Left ventricle myocardium inferior (tissue), 1 donor: ENCODE measurements at regions not wholly inside any gene's neighbourhood (a gene's known extent, or its start where the extent isn't known, plus 50 kb on each side); places are given as distances from the start of the nearest gene placed in this dataset.

ENCODE experiments used
- DNase-seq: peaks from one replicate; pipeline ENCODE4 v3.0.0-alpha.2; 2020
- H3K27ac ChIP-seq: fragments of 200-600 bp; replicated peaks from 2 replicates; pipeline ENCODE4 v1.8.0; 2021
- H3K27me3 ChIP-seq: fragments of 200-600 bp; 2 replicates; pipeline ENCODE4 v1.8.0; 2021; ENCODE audit warnings: low read depth
- H3K36me3 ChIP-seq: fragments of 200-600 bp; 2 replicates; pipeline ENCODE4 v1.8.0; 2021
- H3K4me1 ChIP-seq: fragments of 200-600 bp; 2 replicates; pipeline ENCODE4 v1.8.0; 2021
- H3K4me3 ChIP-seq: fragments of 200-600 bp; 2 replicates; pipeline ENCODE4 v1.8.0; 2021; ENCODE audit warnings: mild to moderate bottlenecking, moderate library complexity
- H3K9me3 ChIP-seq: fragments of 200-600 bp; replicated peaks from 2 replicates; pipeline ENCODE4 v1.8.0; 2021
- intact Hi-C: fragments of 100-400 bp; cut with micrococcal nuclease; formaldehyde crosslinking; loops from one replicate; pipeline ENCODE4 v1.11.0; 2022
- TF ChIP-seq, protein P1 (sequence below): fragments of 200-600 bp; IDR thresholded peaks from 2 replicates; pipeline ENCODE4 v1.8.0; 2021; ENCODE audit warnings: antibody characterized with exemption, mild to moderate bottlenecking, borderline replicate concordance
- donor health status: DM: no; HTN: yes; CAD: no; lungs with severe emphysema.

DNA sequence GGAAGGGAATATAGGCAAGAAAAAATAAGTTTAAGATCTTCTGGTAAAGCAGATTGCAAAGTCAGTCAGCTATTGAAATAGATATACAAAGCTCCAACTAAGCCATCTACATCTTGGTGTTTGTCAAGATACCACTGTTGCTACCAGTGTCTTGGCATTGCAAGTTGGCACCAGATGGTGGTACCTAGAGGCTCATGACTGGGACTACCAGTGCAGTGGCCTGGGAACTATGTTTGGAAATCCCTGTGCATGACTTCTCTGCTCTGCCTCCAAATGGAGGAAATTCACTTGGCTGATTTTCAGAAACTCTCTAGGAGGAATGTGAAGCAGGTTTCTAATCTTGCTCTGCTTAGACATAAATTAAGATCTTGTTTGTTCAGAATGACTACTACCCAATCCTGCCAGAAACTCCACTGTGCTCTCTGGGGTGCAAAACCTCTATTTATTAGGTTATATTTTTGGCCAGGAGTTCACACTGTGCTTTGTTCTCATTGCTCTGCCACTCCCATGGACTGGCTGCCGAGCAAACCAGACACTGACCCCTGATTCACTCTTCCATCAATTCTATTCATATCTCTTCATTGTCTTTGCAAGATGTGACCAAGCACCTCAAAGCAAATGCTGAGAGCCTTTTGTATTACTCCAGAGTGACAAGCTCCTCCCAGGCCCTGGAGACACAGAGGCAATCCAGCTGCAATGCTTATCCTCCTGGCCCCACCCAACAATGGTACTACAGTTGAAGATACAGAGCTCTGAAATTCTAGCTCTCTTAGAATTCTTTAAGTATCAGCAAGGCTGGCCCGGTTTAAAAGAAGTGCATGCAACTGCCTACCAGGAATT is 272.3 kb upstream of the FGF16 start:
- no peaks in the 10 kb centered on the region for H3K36me3 ChIP-seq
- no peaks in the 10 kb centered on the region for H3K9me3 ChIP-seq
- H3K27ac ChIP-seq: no peak overlapping the region
- intact Hi-C loops: no loop called here
- H3K4me1 ChIP-seq: no peaks in the 10 kb centered on the region
- no peaks in the 10 kb centered on the region for H3K27me3 ChIP-seq
- no peak for DNase-seq
- TF ChIP-seq, protein P1, sequence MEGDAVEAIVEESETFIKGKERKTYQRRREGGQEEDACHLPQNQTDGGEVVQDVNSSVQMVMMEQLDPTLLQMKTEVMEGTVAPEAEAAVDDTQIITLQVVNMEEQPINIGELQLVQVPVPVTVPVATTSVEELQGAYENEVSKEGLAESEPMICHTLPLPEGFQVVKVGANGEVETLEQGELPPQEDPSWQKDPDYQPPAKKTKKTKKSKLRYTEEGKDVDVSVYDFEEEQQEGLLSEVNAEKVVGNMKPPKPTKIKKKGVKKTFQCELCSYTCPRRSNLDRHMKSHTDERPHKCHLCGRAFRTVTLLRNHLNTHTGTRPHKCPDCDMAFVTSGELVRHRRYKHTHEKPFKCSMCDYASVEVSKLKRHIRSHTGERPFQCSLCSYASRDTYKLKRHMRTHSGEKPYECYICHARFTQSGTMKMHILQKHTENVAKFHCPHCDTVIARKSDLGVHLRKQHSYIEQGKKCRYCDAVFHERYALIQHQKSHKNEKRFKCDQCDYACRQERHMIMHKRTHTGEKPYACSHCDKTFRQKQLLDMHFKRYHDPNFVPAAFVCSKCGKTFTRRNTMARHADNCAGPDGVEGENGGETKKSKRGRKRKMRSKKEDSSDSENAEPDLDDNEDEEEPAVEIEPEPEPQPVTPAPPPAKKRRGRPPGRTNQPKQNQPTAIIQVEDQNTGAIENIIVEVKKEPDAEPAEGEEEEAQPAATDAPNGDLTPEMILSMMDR: no peak
- H3K4me3 ChIP-seq: no peak overlapping the region

DNA sequence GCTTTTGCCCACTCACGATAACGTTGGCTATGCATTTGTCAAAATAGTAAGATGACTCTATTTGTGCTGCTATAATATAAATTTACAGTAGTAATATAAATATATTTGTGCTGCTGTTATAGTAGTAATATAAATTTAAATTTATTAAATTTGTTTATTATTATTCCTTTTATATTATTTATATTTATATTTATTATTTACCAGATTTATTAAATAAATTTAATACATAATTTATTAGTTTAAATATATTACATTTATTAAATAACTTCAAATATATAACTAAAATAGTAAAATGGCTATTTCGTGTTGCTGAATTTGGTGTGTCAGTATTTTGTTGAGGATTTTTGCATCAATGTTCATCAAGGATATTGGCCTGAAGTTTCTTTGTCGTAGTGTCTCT is 246.5 kb upstream of the FGF16 start:
- TF ChIP-seq, protein P1: no peak
- no peaks in the 10 kb centered on the region for H3K9me3 ChIP-seq
- no peak overlapping the region for H3K4me3 ChIP-seq
- no peaks in the 10 kb centered on the region for H3K27me3 ChIP-seq
- H3K4me1 ChIP-seq: no peaks in the 10 kb centered on the region
- no peak overlapping the region for H3K27ac ChIP-seq
- no peaks in the 10 kb centered on the region for H3K36me3 ChIP-seq
- no peak for DNase-seq
- intact Hi-C loops: no loop called here

DNA sequence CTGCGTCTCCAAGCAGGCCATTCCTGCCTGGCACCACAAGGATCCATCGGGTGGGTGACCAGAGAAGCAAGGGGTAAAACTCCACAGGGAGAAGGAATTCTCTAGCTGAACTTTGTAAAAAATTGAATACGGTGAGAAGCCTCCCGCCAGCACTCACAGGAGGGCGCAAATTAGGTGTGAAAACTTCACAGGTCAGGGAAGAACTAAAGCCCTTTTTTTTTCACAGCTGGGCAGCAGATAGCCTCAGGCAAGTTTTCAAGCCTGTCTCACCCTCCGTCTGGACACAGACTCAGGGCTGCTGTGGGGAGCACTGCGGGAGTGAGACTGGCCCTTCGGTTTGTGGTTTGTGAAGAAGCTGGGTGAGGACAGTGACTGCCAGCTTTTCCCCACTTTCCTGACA is 224.1 kb upstream of the FGF16 start:
- Histone ChIP-seq H3K27ac (no peak overlapping the region), H3K4me1 (no peaks in the 10 kb centered on the region), H3K4me3 (no peak overlapping the region), H3K27me3 (peaks cover 6% of the 10 kb centered on the region), H3K9me3 (no peaks in the 10 kb centered on the region), H3K36me3 (no peaks in the 10 kb centered on the region)
- no peak for DNase-seq
- intact Hi-C loops: no loop called here
- TF ChIP-seq, protein P1: no peak

DNA sequence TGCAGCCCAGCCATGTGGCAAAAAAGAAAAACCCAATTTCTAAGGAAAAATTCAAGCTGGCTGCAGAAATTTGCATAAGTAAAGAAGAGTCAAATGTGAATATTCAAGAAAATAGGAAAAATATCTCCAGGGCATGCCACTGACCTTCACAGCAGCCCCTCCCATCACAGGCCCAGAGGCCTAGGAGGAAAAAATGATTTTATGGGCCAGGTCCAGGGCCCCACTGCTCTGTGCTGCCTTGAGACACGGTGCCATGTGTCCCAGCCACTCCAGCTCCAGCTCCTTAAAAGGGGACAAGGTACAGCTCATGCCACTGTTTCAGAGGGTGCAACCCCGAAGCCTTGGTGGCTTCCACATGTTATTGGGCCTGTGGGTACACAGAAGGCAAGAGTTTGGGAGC is 182.7 kb upstream of the FGF16 start:
- H3K27me3 ChIP-seq: no peaks in the 10 kb centered on the region
- no peaks in the 10 kb centered on the region for H3K4me1 ChIP-seq
- no peak for DNase-seq
- TF ChIP-seq, protein P1: no peak
- intact Hi-C loops: no loop called here
- H3K9me3 ChIP-seq: peaks cover 28% of the 10 kb centered on the region
- H3K4me3 ChIP-seq: no peak overlapping the region
- H3K36me3 ChIP-seq: no peaks in the 10 kb centered on the region
- H3K27ac ChIP-seq: no peak overlapping the region

DNA sequence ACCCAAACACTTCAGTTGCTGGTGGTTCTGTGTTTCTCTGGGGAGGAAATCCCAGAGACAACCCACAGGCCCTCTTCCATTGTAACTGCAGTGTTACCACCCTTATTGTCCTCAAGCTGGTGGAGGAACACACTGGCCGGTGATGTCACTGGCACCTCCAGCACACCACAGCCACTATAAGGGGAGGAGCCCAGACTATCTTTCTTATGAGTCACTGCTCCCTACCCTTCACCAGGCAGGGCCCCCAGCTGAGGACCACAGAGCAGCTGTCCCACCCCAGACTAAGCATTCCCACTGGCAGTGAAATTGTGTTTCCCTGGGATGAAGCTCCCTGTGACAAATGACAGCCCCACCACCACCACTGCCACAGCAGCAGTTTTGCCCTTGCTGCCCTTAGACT is 171.8 kb upstream of the FGF16 start:
- Histone ChIP-seq H3K27ac (no peak overlapping the region), H3K36me3 (no peaks in the 10 kb centered on the region), H3K4me3 (no peak overlapping the region), H3K4me1 (no peaks in the 10 kb centered on the region), H3K27me3 (no peaks in the 10 kb centered on the region), H3K9me3 (no peaks in the 10 kb centered on the region)
- no peak for DNase-seq
- TF ChIP-seq, protein P1: no peak
- intact Hi-C loops: no loop called here
